ENCODE measurements at regions not wholly inside any gene's neighbourhood (a gene's known extent, or its start where the extent isn't known, plus 50 kb on each side); places are given as distances from the start of the nearest gene placed in this dataset.

DNA sequence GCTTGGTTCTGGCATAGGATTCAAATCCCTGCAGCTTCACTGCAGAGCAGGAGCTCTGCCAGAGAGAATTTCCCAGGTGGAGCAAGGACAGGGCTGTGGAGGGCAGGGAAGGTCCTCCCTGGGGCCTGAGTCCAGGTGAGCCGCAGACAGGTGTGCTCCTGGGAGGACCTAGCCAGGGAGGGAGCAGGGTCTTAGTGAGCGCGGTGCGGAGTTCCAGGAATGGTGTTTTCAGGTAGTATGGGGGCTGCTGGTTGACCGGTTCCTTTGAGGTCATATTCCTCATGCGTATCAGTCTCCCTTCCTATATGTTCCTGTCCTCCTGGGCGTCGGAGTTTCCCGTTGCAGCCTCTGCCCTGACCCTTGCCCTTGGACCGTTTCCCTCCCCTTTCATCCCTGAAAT, 813.3 kb downstream of the KCNJ18 start:
- FAIRE-seq (no peak), DNase-seq (ENCODE audit: low spot score) (no peak)

DNA sequence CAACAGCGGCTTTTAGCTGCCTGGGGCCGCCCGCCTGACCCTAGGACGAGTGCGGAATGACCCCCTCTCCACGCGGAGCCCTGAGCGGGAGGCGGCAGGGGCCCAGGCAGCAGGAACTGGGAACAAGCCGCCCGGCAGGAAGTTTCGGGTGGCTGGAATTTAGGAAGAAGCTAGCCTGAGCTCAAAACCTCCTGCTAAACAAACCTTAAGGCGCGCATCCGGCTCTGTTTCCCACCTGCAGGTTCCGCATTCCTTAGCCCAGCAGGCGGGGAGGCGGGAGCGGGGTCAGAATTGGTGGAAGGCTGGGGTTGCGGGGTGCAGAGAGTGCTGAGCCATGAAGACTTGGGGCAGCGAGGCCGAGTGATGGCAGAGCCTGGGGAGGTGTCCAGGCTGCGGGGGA, 813.9 kb downstream of the KCNJ18 start:
- POLR2A ChIA-PET: no interaction called here
- CTCF ChIA-PET (ENCODE audit: low intra/inter-chr PET ratio, low total read pairs): no interaction called here
- BruUV-seq (replicated peaks): no TSS peak
- FAIRE-seq (no peak), DNase-seq (ENCODE audit: low spot score) (no peak), ATAC-seq (no peak)
- H4K20me1 ChIP-seq (ENCODE audit: insufficient read depth, low read length): no peaks in the 10 kb centered on the region
- peaks cover 17% of the 10 kb centered on the region; the same call in 1 of the 2 replicates for H3K9me3 ChIP-seq (ENCODE audit: low read length)
- intact Hi-C loops (cut with micrococcal nuclease; ENCODE audit: unreplicated experiment): no loop called here
- in situ Hi-C loops (cut with HindIII; ENCODE audit: extremely low pct_ligation_motif_present, low pct_unique_long_range_greater_than_20kb): no loop called here
- no peaks in the 10 kb centered on the region for H3K79me2 ChIP-seq (ENCODE audit: insufficient read depth, low read length)
- H3K4me2 ChIP-seq (ENCODE audit: low read depth, low read length): no peak overlapping the region
- no peak overlapping the region for H2AFZ ChIP-seq (ENCODE audit: low read length)
- no peaks in the 10 kb centered on the region for H3K4me1 ChIP-seq (ENCODE audit: insufficient read depth, low read length)
- WGBS (ENCODE audit: low lambda C conversion rate): 51% methylated on average over 23 of the region's 23 CpGs
- no peaks in the 10 kb centered on the region for H3K27me3 ChIP-seq (ENCODE audit: control insufficient read depth in 1 of 2, insufficient read depth in 2 of 2, low read length in 2 of 2)
- no peak overlapping the region for H3K9ac ChIP-seq (ENCODE audit: insufficient read depth, low read depth, low read length)
- no peaks in the 10 kb centered on the region for H3K36me3 ChIP-seq (replicated peaks in 1 of 2; ENCODE audit: control insufficient read depth in 1 of 2, insufficient read depth in 2 of 2, low read length in 2 of 2)
- no peak overlapping the region for H3K4me3 ChIP-seq (replicated peaks in 1 of 3; ENCODE audit: insufficient read depth in 1 of 3, low read depth in 2 of 3, low read length in 3 of 3)
- H3K27ac ChIP-seq (ENCODE audit: extremely low read length, insufficient read depth, low read length): no peak overlapping the region
- TF ChIP-seq MAFF (IDR thresholded peaks at IDR 0.05; ENCODE audit: low read depth, low read length): no peak
- no peak for TF ChIP-seq ZZZ3 (CRISPR knock-in tag; IDR thresholded peaks at IDR 0.05; ENCODE audit: borderline replicate concordance)
- TF ChIP-seq ZNF282 (IDR thresholded peaks at IDR 0.05; ENCODE audit: partially characterized antibody): no peak
- TF ChIP-seq ZIK1 (CRISPR knock-in tag; IDR thresholded peaks at IDR 0.05; ENCODE audit: borderline replicate concordance, low read depth): no peak
- TF ChIP-seq FOXC1 (CRISPR knock-in tag; IDR thresholded peaks at IDR 0.05; ENCODE audit: borderline replicate concordance): no peak
- TF ChIP-seq, protein P1, sequence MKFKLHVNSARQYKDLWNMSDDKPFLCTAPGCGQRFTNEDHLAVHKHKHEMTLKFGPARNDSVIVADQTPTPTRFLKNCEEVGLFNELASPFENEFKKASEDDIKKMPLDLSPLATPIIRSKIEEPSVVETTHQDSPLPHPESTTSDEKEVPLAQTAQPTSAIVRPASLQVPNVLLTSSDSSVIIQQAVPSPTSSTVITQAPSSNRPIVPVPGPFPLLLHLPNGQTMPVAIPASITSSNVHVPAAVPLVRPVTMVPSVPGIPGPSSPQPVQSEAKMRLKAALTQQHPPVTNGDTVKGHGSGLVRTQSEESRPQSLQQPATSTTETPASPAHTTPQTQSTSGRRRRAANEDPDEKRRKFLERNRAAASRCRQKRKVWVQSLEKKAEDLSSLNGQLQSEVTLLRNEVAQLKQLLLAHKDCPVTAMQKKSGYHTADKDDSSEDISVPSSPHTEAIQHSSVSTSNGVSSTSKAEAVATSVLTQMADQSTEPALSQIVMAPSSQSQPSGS (CRISPR knock-in tag; IDR thresholded peaks at IDR 0.05): no peak
- TF ChIP-seq ATF1 (CRISPR knock-in tag; IDR thresholded peaks at IDR 0.05): no peak
- TF ChIP-seq GZF1 (CRISPR knock-in tag; IDR thresholded peaks at IDR 0.05): no peak
- no peak for TF ChIP-seq ZNF180 (CRISPR knock-in tag; IDR thresholded peaks at IDR 0.05; ENCODE audit: borderline replicate concordance, low read depth)
- TF ChIP-seq, protein P2, sequence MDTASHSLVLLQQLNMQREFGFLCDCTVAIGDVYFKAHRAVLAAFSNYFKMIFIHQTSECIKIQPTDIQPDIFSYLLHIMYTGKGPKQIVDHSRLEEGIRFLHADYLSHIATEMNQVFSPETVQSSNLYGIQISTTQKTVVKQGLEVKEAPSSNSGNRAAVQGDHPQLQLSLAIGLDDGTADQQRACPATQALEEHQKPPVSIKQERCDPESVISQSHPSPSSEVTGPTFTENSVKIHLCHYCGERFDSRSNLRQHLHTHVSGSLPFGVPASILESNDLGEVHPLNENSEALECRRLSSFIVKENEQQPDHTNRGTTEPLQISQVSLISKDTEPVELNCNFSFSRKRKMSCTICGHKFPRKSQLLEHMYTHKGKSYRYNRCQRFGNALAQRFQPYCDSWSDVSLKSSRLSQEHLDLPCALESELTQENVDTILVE (CRISPR knock-in tag; IDR thresholded peaks at IDR 0.05): no peak

More for the DNA sequence above, 813.3 kb downstream of the KCNJ18 start:
- ATAC-seq: no peak
- H4K20me1 ChIP-seq (ENCODE audit: insufficient read depth, low read length): no peaks in the 10 kb centered on the region
- H3K36me3 ChIP-seq (replicated peaks in 1 of 2; ENCODE audit: control insufficient read depth in 1 of 2, insufficient read depth in 2 of 2, low read length in 2 of 2): no peaks in the 10 kb centered on the region
- no peak for TF ChIP-seq ZNF883 (CRISPR knock-in tag; IDR thresholded peaks at IDR 0.05; ENCODE audit: not compliant biosample characterization)
- no peak for TF ChIP-seq RFX5 (IDR thresholded peaks at IDR 0.05; ENCODE audit: low read depth, low read length)
- no peak for TF ChIP-seq RARG (CRISPR knock-in tag; IDR thresholded peaks at IDR 0.05; ENCODE audit: low read depth)
- TF ChIP-seq, protein P3, sequence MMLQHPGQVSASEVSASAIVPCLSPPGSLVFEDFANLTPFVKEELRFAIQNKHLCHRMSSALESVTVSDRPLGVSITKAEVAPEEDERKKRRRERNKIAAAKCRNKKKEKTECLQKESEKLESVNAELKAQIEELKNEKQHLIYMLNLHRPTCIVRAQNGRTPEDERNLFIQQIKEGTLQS (CRISPR knock-in tag; IDR thresholded peaks at IDR 0.05): no peak
- no peak for TF ChIP-seq ZFP62 (CRISPR knock-in tag; IDR thresholded peaks at IDR 0.05)
- no peak for TF ChIP-seq SUZ12 (IDR thresholded peaks at IDR 0.05; ENCODE audit: low read depth, low read length)
- no peak for TF ChIP-seq MTA3 (CRISPR knock-in tag; IDR thresholded peaks at IDR 0.05)
- TF ChIP-seq ZNF282 (IDR thresholded peaks at IDR 0.05; ENCODE audit: partially characterized antibody): no peak
- no peak for TF ChIP-seq ZNF790 (CRISPR knock-in tag; IDR thresholded peaks at IDR 0.05; ENCODE audit: borderline replicate concordance)
- TF ChIP-seq ZNF891 (CRISPR knock-in tag; IDR thresholded peaks at IDR 0.05): no peak
- TF ChIP-seq ZNF776 (CRISPR knock-in tag; IDR thresholded peaks at IDR 0.05): no peak
- no peak for TF ChIP-seq ZNF30 (CRISPR knock-in tag; IDR thresholded peaks at IDR 0.05)
- TF ChIP-seq PHF21A (CRISPR knock-in tag; IDR thresholded peaks at IDR 0.05): no peak
- no peak for TF ChIP-seq HOXA3 (CRISPR knock-in tag; IDR thresholded peaks at IDR 0.05)
- no peak for TF ChIP-seq ZNF224 (CRISPR knock-in tag; IDR thresholded peaks at IDR 0.05)
- no peak for TF ChIP-seq IRX3 (CRISPR knock-in tag; IDR thresholded peaks at IDR 0.05; ENCODE audit: borderline replicate concordance, low read depth)
- TF ChIP-seq ZNF543 (CRISPR knock-in tag; IDR thresholded peaks at IDR 0.05): no peak
- TF ChIP-seq CAMTA2 (CRISPR knock-in tag; IDR thresholded peaks at IDR 0.05; ENCODE audit: borderline replicate concordance): no peak
- no peaks in the 10 kb centered on the region for H3K79me2 ChIP-seq (ENCODE audit: insufficient read depth, low read length)
- no peak overlapping the region for H3K9ac ChIP-seq (ENCODE audit: insufficient read depth, low read depth, low read length)
- intact Hi-C loops (cut with micrococcal nuclease; ENCODE audit: unreplicated experiment) (no loop called here), in situ Hi-C loops (cut with HindIII; ENCODE audit: extremely low pct_ligation_motif_present, low pct_unique_long_range_greater_than_20kb) (no loop called here)
- WGBS (ENCODE audit: low lambda C conversion rate): 21% methylated on average over 6 of the region's 10 CpGs
- no peak overlapping the region for H2AFZ ChIP-seq (ENCODE audit: low read length)
- BruUV-seq (replicated peaks): no TSS peak
- no peak overlapping the region for H3K27ac ChIP-seq (ENCODE audit: extremely low read length, insufficient read depth, low read length)
- H3K4me3 ChIP-seq (replicated peaks in 1 of 3; ENCODE audit: insufficient read depth in 1 of 3, low read depth in 2 of 3, low read length in 3 of 3): no peak overlapping the region
- H3K27me3 ChIP-seq (ENCODE audit: control insufficient read depth in 1 of 2, insufficient read depth in 2 of 2, low read length in 2 of 2): no peaks in the 10 kb centered on the region
- ChIA-PET POLR2A (no interaction called here), CTCF (ENCODE audit: low intra/inter-chr PET ratio, low total read pairs) (no interaction called here)
- no peak overlapping the region for H3K4me2 ChIP-seq (ENCODE audit: low read depth, low read length)
- H3K9me3 ChIP-seq (ENCODE audit: low read length): peaks cover 17% of the 10 kb centered on the region; the same call in 1 of the 2 replicates
- no peaks in the 10 kb centered on the region for H3K4me1 ChIP-seq (ENCODE audit: insufficient read depth, low read length)
